PC-9 (cell line): ENCODE measurements at regions not wholly inside any gene's neighbourhood (a gene's known extent, or its start where the extent isn't known, plus 50 kb on each side); places are given as distances from the start of the nearest gene placed in this dataset.

ENCODE experiments used
- BruUV-seq: library from RNA; stranded (reverse); fragments of 400-500 nt; replicated peaks from 2 replicates; lab custom pipeline; 2021; lab: Mats Ljungman, UMichigan
- CTCF ChIA-PET: fragments of 300-600 bp; sonication (Branson Sonifier 250); formaldehyde crosslinking; loops from one replicate; lab custom pipeline; 2022; ENCODE audit warnings: antibody characterized with exemption; lab: Charles Lee
- POLR2A ChIA-PET: fragments of 300-600 bp; sonication (Branson Sonifier 250); formaldehyde crosslinking; loops from one replicate; lab custom pipeline; 2022; ENCODE audit warnings: antibody characterized with exemption; ENCODE audit not compliant: unreplicated experiment; lab: Charles Lee
- DNase-seq, 2 experiments: peaks; one replicate each; pipeline versions ENCODE4 v3.0.0 to v3.0.0-alpha.2; 2015 to 2022; ENCODE audit warnings: mixed read lengths in 1 of 2
- H2AFZ ChIP-seq: fragments of 200-600 bp; sonication (generic); 2 replicates; pipeline ENCODE4 v1.8.1; 2017; ENCODE audit warnings: antibody characterized with exemption
- H3F3A ChIP-seq: fragments of 200-600 bp; sonication (generic); 2 replicates; pipeline ENCODE4 v1.8.1; 2017; ENCODE audit warnings: antibody characterized with exemption, mild to moderate bottlenecking, low read depth; ENCODE audit not compliant: insufficient read depth
- H3K27ac ChIP-seq: fragments of 200-600 bp; sonication (generic); 2 replicates; pipeline ENCODE4 v1.6.1; 2016; ENCODE audit warnings: mixed run types
- H3K27me3 ChIP-seq: fragments of 200-600 bp; sonication (generic); 2 replicates; pipeline ENCODE4 v1.6.1; 2016; ENCODE audit warnings: low read depth, mixed run types; ENCODE audit not compliant: insufficient read depth
- H3K36me3 ChIP-seq: fragments of 200-600 bp; sonication (generic); 2 replicates; pipeline ENCODE4 v1.6.1; 2016; ENCODE audit warnings: low read depth, mixed run types
- H3K4me1 ChIP-seq: fragments of 200-600 bp; sonication (generic); replicated peaks from 2 replicates; pipeline ENCODE4 v1.6.1; 2016; ENCODE audit warnings: mixed run types; ENCODE audit not compliant: insufficient read depth
- H3K4me2 ChIP-seq: fragments of 200-600 bp; sonication (generic); 2 replicates; pipeline ENCODE4 v1.6.1; 2017; ENCODE audit warnings: mixed run types
- H3K4me3 ChIP-seq: fragments of 200-600 bp; sonication (generic); 2 replicates; pipeline ENCODE4 v1.6.1; 2016; ENCODE audit warnings: mixed run types
- H3K79me2 ChIP-seq: fragments of 200-600 bp; sonication (generic); 2 replicates; pipeline ENCODE4 v1.6.1; 2017; ENCODE audit warnings: low read depth, mixed run types
- H3K9me2 ChIP-seq: fragments of 200-600 bp; sonication (generic); 2 replicates; pipeline ENCODE4 v1.8.1; 2017; ENCODE audit warnings: mild to moderate bottlenecking; ENCODE audit not compliant: insufficient read depth
- H3K9me3 ChIP-seq: fragments of 200-600 bp; sonication (generic); 2 replicates; pipeline ENCODE4 v1.8.1; 2016; ENCODE audit warnings: low read depth; ENCODE audit not compliant: insufficient read depth
- H4K20me1 ChIP-seq: fragments of 200-600 bp; sonication (generic); 2 replicates; pipeline ENCODE4 v1.8.1; 2017; ENCODE audit not compliant: insufficient read depth
- EZH2 ChIP-seq: fragments of 200-600 bp; sonication (generic); IDR thresholded peaks from 2 replicates; pipeline ENCODE4 v1.8.0; 2017; ENCODE audit warnings: antibody characterized with exemption, low read depth
- intact Hi-C: fragments of 100-400 bp; cut with micrococcal nuclease; formaldehyde crosslinking; loops from one replicate; pipeline ENCODE4 v1.10.0; 2022; ENCODE audit not compliant: unreplicated experiment
- TF ChIP-seq, protein P1 (sequence below): fragments of 200-600 bp; sonication (generic); conservative IDR thresholded peaks from 2 replicates; pipeline ENCODE4 v1.6.1; 2017; ENCODE audit warnings: mixed run types, antibody characterized with exemption, mild to moderate bottlenecking, moderate library complexity

GRCh38 chr3:152176241-152176640, 92.5 kb upstream of the MBNL1 start:
- Histone ChIP-seq H3K9me2 (no peaks in the 10 kb centered on the region), H3K9me3 (peaks cover 2% of the 10 kb centered on the region; the same call in 1 of the 2 replicates), H3K36me3 (no peaks in the 10 kb centered on the region), H3K79me2 (no peaks in the 10 kb centered on the region), H3F3A (peaks cover 10% of the 10 kb centered on the region; the same call in 1 of the 2 replicates), H3K4me3 (no peak overlapping the region), H3K4me2 (peak overlapping the region; percentile 20; the same call in 1 of the 2 replicates), H2AFZ (no peak overlapping the region), H3K4me1 (peaks cover 16% of the 10 kb centered on the region), H3K27me3 (no peaks in the 10 kb centered on the region), H4K20me1 (no peaks in the 10 kb centered on the region), H3K27ac (no peak overlapping the region)
- intact Hi-C loops = loop anchor here (5.0 kb wide), 1 partner anchor 91 kb away; the partner anchor contains the start of gene MBNL1
- ChIA-PET POLR2A (no interaction called here), CTCF (no interaction called here)
- no TSS peak for BruUV-seq
- no peak for DNase-seq
- TF ChIP-seq, protein P1, sequence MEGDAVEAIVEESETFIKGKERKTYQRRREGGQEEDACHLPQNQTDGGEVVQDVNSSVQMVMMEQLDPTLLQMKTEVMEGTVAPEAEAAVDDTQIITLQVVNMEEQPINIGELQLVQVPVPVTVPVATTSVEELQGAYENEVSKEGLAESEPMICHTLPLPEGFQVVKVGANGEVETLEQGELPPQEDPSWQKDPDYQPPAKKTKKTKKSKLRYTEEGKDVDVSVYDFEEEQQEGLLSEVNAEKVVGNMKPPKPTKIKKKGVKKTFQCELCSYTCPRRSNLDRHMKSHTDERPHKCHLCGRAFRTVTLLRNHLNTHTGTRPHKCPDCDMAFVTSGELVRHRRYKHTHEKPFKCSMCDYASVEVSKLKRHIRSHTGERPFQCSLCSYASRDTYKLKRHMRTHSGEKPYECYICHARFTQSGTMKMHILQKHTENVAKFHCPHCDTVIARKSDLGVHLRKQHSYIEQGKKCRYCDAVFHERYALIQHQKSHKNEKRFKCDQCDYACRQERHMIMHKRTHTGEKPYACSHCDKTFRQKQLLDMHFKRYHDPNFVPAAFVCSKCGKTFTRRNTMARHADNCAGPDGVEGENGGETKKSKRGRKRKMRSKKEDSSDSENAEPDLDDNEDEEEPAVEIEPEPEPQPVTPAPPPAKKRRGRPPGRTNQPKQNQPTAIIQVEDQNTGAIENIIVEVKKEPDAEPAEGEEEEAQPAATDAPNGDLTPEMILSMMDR = no peak
- TF ChIP-seq EZH2 = no peak

- Histone ChIP-seq H3K79me2 (no peaks in the 10 kb centered on the region), H4K20me1 (no peaks in the 10 kb centered on the region), H3F3A (peaks cover 10% of the 10 kb centered on the region; the same call in 1 of the 2 replicates), H3K4me1 (peaks cover 16% of the 10 kb centered on the region), H3K9me2 (no peaks in the 10 kb centered on the region), H3K9me3 (no peaks in the 10 kb centered on the region), H3K4me2 (no peak overlapping the region), H3K36me3 (no peaks in the 10 kb centered on the region), H2AFZ (no peak overlapping the region), H3K4me3 (no peak overlapping the region), H3K27me3 (no peaks in the 10 kb centered on the region), H3K27ac (no peak overlapping the region)
- DNase-seq = no peak
- ChIA-PET POLR2A (no interaction called here), CTCF (no interaction called here)
- TF ChIP-seq, protein P1 = no peak
- TF ChIP-seq EZH2 = no peak
- intact Hi-C loops = loop anchor here (5.0 kb wide), 1 partner anchor 90 kb away; the partner anchor contains the start of gene MBNL1
- no TSS peak for BruUV-seq
Observed at GRCh38 chr3:152176998-152177397, 91.7 kb upstream of the MBNL1 start.

DNA sequence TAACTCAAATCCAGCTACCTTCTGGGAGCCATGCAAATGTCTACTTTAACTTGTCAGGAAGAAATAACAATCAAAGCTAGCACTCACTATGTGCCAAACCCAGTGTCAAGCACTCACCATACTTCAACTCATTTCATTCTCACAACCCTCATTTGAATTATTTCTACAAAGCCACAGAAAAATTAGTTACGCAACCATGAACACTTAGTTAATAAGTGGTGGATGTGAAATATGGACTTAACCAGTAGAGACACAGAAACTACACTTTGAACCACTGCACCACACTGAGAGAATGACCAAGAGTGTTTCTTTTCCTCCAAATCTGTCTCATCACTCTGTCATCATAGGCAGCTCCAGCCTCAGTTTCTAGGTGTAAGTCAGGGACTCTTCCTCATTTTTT, 91.0 kb upstream of the MBNL1 start:
- Histone ChIP-seq H3K36me3 (no peaks in the 10 kb centered on the region), H3K4me2 (no peak overlapping the region), H3K9me2 (no peaks in the 10 kb centered on the region), H3K4me1 (peaks cover 16% of the 10 kb centered on the region), H3F3A (peaks cover 10% of the 10 kb centered on the region; the same call in 1 of the 2 replicates), H3K27me3 (no peaks in the 10 kb centered on the region), H3K27ac (no peak overlapping the region), H3K4me3 (no peak overlapping the region), H2AFZ (no peak overlapping the region), H3K9me3 (no peaks in the 10 kb centered on the region), H4K20me1 (no peaks in the 10 kb centered on the region), H3K79me2 (no peaks in the 10 kb centered on the region)
- ChIA-PET CTCF (no interaction called here), POLR2A (no interaction called here)
- no TSS peak for BruUV-seq
- intact Hi-C loops = loop anchor here (5.0 kb wide), 1 partner anchor 90 kb away; the partner anchor contains the start of gene MBNL1
- no peak for TF ChIP-seq EZH2
- TF ChIP-seq, protein P1 = no peak
- DNase-seq = no peak
